Loucy (cell line): ENCODE measurements at regions not wholly inside any gene's neighbourhood (a gene's known extent, or its start where the extent isn't known, plus 50 kb on each side); places are given as distances from the start of the nearest gene placed in this dataset.

Experiments used
- H2AFZ ChIP-seq: fragments of 200-600 bp; sonication (generic); 2 replicates; pipeline ENCODE4 v1.6.0; 2016; ENCODE audit warnings: antibody characterized with exemption, mild to moderate bottlenecking, low read length, moderate library complexity
- H3F3A ChIP-seq: fragments of 200-600 bp; 2 replicates; pipeline ENCODE4 v1.6.0; 2016; ENCODE audit warnings: antibody characterized with exemption, low read depth, mild to moderate bottlenecking
- H3K27me3 ChIP-seq: fragments of 200-600 bp; sonication (generic); 2 replicates; pipeline ENCODE4 v1.6.1; 2014; ENCODE audit warnings: low read length, mild to moderate bottlenecking; ENCODE audit not compliant: insufficient read depth, poor library complexity, severe bottlenecking
- H3K36me3 ChIP-seq: fragments of 200-600 bp; sonication (generic); 2 replicates; pipeline ENCODE4 v1.6.1; 2016; ENCODE audit warnings: low read length; ENCODE audit not compliant: insufficient read depth
- H3K4me1 ChIP-seq: fragments of 200-600 bp; sonication (generic); 2 replicates; pipeline ENCODE4 v1.5.1; 2014; ENCODE audit warnings: low read length, mild to moderate bottlenecking; ENCODE audit not compliant: insufficient read depth, poor library complexity, severe bottlenecking
- H3K4me2 ChIP-seq: fragments of 200-600 bp; sonication (generic); 2 replicates; pipeline ENCODE4 v1.6.0; 2014; ENCODE audit warnings: antibody characterized with exemption, low read length, low read depth, mild to moderate bottlenecking; ENCODE audit not compliant: poor library complexity, severe bottlenecking
- H3K4me3 ChIP-seq: fragments of 200-600 bp; sonication (generic); 2 replicates; pipeline ENCODE4 v1.5.1; 2014; ENCODE audit warnings: low read length, mild to moderate bottlenecking, mixed read lengths; ENCODE audit not compliant: poor library complexity, severe bottlenecking
- H3K79me2 ChIP-seq: fragments of 200-600 bp; sonication (generic); 2 replicates; pipeline ENCODE4 v1.6.1; 2014; ENCODE audit warnings: low read length; ENCODE audit not compliant: insufficient read depth
- H3K9ac ChIP-seq: fragments of 200-600 bp; sonication (generic); 2 replicates; pipeline ENCODE4 v1.6.0; 2014; ENCODE audit warnings: mild to moderate bottlenecking, low read depth, low read length, moderate library complexity; ENCODE audit not compliant: poor library complexity, severe bottlenecking
- H3K9me2 ChIP-seq: fragments of 200-600 bp; sonication (generic); replicated peaks from 2 replicates; pipeline ENCODE4 v1.6.1; 2016; ENCODE audit warnings: low read depth, low read length, mixed read lengths
- H3K9me3 ChIP-seq: fragments of 200-600 bp; sonication (generic); 2 replicates; pipeline ENCODE4 v1.6.1; 2014; ENCODE audit warnings: mild to moderate bottlenecking, antibody characterized with exemption, low read length, low read depth; ENCODE audit not compliant: insufficient read depth
- H4K20me1 ChIP-seq: fragments of 200-600 bp; sonication (generic); 2 replicates; pipeline ENCODE4 v1.6.0; 2014; ENCODE audit warnings: antibody characterized with exemption, low read length, mild to moderate bottlenecking; ENCODE audit not compliant: insufficient read depth, poor library complexity, severe bottlenecking
- CTCF ChIP-seq: fragments of 200-600 bp; sonication (generic); conservative IDR thresholded peaks from 2 replicates; pipeline ENCODE4 v1.5.1; 2014; ENCODE audit warnings: mild to moderate bottlenecking, antibody characterized with exemption, low read length
- EZH2phosphoT487 ChIP-seq: fragments of 200-600 bp; IDR thresholded peaks from 2 replicates; pipeline ENCODE4 v1.6.1; 2018; ENCODE audit warnings: antibody characterized with exemption, mild to moderate bottlenecking, moderate library complexity, borderline replicate concordance

- no peaks in the 10 kb centered on the region for H3K79me2 ChIP-seq
- H3K9ac ChIP-seq, result no peak overlapping the region
- H3K4me1 ChIP-seq, result no peaks in the 10 kb centered on the region
- no peak overlapping the region for H2AFZ ChIP-seq
- H3K4me2 ChIP-seq, result no peak overlapping the region
- no peaks in the 10 kb centered on the region for H3F3A ChIP-seq
- TF ChIP-seq EZH2phosphoT487, result no peak
- TF ChIP-seq CTCF, result no peak
- no peaks in the 10 kb centered on the region for H3K9me3 ChIP-seq
- no peaks in the 10 kb centered on the region for H3K27me3 ChIP-seq
- H3K36me3 ChIP-seq, result no peaks in the 10 kb centered on the region
- no peaks in the 10 kb centered on the region for H3K9me2 ChIP-seq
- no peaks in the 10 kb centered on the region for H4K20me1 ChIP-seq
- H3K4me3 ChIP-seq, result no peak overlapping the region
Measured at GRCh38 chr22:22403771-22404170, 104.8 kb downstream of the ZNF280B start.

- Histone ChIP-seq H2AFZ (no peak overlapping the region), H3K4me2 (no peak overlapping the region), H3K4me1 (peaks cover 4% of the 10 kb centered on the region), H3K9me2 (no peaks in the 10 kb centered on the region), H3F3A (no peaks in the 10 kb centered on the region), H3K36me3 (no peaks in the 10 kb centered on the region), H3K9ac (no peak overlapping the region), H3K79me2 (no peaks in the 10 kb centered on the region), H3K4me3 (no peak overlapping the region), H3K27me3 (no peaks in the 10 kb centered on the region), H3K9me3 (no peaks in the 10 kb centered on the region), H4K20me1 (no peaks in the 10 kb centered on the region)
- TF ChIP-seq EZH2phosphoT487 (no peak), CTCF (no peak)
Measured at GRCh38 chr22:22404598-22405284, 103.8 kb downstream of the ZNF280B start.

- Histone ChIP-seq H3K9ac (no peak overlapping the region), H3K9me2 (no peaks in the 10 kb centered on the region), H3K4me2 (no peak overlapping the region), H3K9me3 (no peaks in the 10 kb centered on the region), H3K4me3 (no peak overlapping the region), H3K4me1 (peaks cover 12% of the 10 kb centered on the region), H3K79me2 (no peaks in the 10 kb centered on the region), H2AFZ (no peak overlapping the region), H3K36me3 (no peaks in the 10 kb centered on the region), H3F3A (no peaks in the 10 kb centered on the region), H3K27me3 (no peaks in the 10 kb centered on the region), H4K20me1 (no peaks in the 10 kb centered on the region)
- TF ChIP-seq CTCF (no peak), EZH2phosphoT487 (no peak)
Measured at GRCh38 chr22:22406445-22407027, 102.0 kb downstream of the ZNF280B start.
